Prostate gland (tissue), 2 donors: ENCODE measurements at regions not wholly inside any gene's neighbourhood (a gene's known extent, or its start where the extent isn't known, plus 50 kb on each side); places are given as distances from the start of the nearest gene placed in this dataset.
"Not testable (repeated sequence)": the region's sequence is repeated elsewhere in the genome, so short reads cannot be mapped to it uniquely, and the experiment has no call there.

Experiments used
- POLR2AphosphoS5 ChIP-seq: sonication (generic); formaldehyde crosslinking; IDR thresholded peaks from one replicate; pipeline ENCODE4 v1.6.1; 2017; ENCODE audit warnings: antibody characterized with exemption
- TF ChIP-seq, protein P1 (sequence below), 4 experiments: fragments of 200-600 bp in 2 of 4; fragments of 450-650 bp in 2 of 4; sonication (generic) in 2 of 4; IDR thresholded peaks; 1 replicate in 3 of 4; 2 replicates in 1 of 4; pipeline ENCODE4 v1.5.1; 2016 to 2019; ENCODE audit warnings: antibody characterized with exemption in 4 of 4, mild to moderate bottlenecking in 2 of 4, moderate library complexity in 2 of 4

DNA sequence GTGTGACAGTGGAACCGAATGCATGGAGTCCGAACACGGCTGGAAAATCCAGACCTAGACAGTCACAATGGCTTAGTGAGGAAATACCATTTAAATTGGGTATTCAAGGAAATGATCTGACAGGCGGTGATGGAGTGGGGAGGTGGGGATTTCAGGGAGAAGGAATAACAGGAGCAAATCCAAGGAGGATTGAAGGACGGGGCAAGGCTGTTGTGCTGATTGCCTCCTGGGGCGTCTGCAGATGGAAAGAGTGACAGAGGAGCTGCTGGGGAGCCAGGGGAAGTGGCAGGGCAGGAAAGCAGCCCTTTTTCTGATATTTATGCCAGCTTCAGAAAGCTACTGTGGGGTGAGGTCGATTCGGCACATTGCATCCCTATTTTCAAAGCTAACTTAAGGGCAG lies 99.1 kb upstream of the FMN2 start:
- TF ChIP-seq, protein P1, sequence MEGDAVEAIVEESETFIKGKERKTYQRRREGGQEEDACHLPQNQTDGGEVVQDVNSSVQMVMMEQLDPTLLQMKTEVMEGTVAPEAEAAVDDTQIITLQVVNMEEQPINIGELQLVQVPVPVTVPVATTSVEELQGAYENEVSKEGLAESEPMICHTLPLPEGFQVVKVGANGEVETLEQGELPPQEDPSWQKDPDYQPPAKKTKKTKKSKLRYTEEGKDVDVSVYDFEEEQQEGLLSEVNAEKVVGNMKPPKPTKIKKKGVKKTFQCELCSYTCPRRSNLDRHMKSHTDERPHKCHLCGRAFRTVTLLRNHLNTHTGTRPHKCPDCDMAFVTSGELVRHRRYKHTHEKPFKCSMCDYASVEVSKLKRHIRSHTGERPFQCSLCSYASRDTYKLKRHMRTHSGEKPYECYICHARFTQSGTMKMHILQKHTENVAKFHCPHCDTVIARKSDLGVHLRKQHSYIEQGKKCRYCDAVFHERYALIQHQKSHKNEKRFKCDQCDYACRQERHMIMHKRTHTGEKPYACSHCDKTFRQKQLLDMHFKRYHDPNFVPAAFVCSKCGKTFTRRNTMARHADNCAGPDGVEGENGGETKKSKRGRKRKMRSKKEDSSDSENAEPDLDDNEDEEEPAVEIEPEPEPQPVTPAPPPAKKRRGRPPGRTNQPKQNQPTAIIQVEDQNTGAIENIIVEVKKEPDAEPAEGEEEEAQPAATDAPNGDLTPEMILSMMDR (IDR thresholded peaks at IDR 0.05), result not testable (repeated sequence)
- TF ChIP-seq POLR2AphosphoS5, result not testable (repeated sequence)
